Vagina (tissue), 2 donors: ENCODE measurements at regions not wholly inside any gene's neighbourhood (a gene's known extent, or its start where the extent isn't known, plus 50 kb on each side); places are given as distances from the start of the nearest gene placed in this dataset.

Experiments
- CTCF ChIP-seq, 3 experiments: fragments of 450-650 bp in 2 of 3; fragments of 200-600 bp in 1 of 3; sonication (generic) in 1 of 3; IDR thresholded peaks; one replicate each; pipeline ENCODE4 v1.5.1; 2017 to 2019; ENCODE audit warnings: antibody characterized with exemption in 3 of 3, mild to moderate bottlenecking in 2 of 3, moderate library complexity in 2 of 3
- POLR2A ChIP-seq, 2 donors: fragments of 450-650 bp; IDR thresholded peaks; one replicate each; pipeline ENCODE4 v1.6.1; 2017; ENCODE audit warnings: antibody characterized with exemption in 2 of 2, mild to moderate bottlenecking in 2 of 2, moderate library complexity in 2 of 2

DNA sequence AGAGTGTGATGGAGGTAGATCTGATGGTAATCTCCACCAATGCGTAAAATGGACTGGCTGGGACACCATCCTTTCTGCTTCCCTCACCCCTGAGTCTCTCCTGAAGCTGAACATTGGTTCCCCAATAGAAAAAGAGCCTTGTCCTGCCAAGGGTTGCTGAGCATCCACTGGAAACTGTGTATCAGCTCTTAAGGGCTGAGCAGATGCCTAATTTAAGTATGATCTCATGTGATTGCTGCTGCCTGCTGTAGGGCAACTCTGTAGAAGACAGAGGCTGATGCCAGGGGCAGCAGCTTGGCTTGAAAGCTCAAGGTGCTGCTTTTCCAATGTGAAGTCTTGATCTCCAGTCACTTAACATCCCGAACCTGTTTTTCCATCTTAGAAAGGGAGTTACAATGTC lies 310.3 kb upstream of the CCL2 start:
- TF ChIP-seq CTCF (IDR thresholded peaks at IDR 0.05), result no peak
- TF ChIP-seq POLR2A (IDR thresholded peaks at IDR 0.05), result no peak
